GM18519 (cell line): ENCODE measurements at regions not wholly inside any gene's neighbourhood (a gene's known extent, or its start where the extent isn't known, plus 50 kb on each side); places are given as distances from the start of the nearest gene placed in this dataset.

Experiments
- ATAC-seq: cut with Tn5 transposase; IDR thresholded peaks from one replicate; pipeline ENCODE4 v1.9.1; 2021; ENCODE audit warnings: mild to moderate bottlenecking, moderate library complexity; ENCODE audit not compliant: unreplicated experiment, low FRiP score

GRCh38 chr15:60057554-60057953 lies 53.4 kb downstream of the FOXB1 start:
- ATAC-seq: no peak

GRCh38 chr15:60059186-60059585 lies 55.1 kb downstream of the FOXB1 start:
- ATAC-seq: no peak

- no peak for ATAC-seq
Measured at GRCh38 chr15:60061758-60062157, 57.6 kb downstream of the FOXB1 start.

DNA sequence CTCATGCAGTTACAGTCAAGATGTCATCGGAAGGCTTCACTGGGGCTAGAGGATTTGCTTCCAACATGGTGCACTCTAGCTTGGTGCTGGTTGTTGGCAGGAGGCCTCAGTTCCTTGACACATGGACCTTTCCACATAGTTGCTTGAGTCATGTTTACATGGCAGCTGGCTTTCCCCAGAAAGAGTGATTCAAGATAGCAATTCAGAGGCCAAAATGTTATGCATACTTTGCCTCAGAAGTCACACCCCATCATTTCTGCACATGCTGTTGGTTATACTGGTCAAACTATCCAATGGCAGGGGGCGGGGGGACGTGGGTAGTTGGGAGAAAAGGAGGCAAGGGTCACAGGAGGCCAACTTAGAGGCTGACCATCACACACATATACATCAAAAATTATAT lies 58.7 kb downstream of the FOXB1 start:
- no peak for ATAC-seq

DNA sequence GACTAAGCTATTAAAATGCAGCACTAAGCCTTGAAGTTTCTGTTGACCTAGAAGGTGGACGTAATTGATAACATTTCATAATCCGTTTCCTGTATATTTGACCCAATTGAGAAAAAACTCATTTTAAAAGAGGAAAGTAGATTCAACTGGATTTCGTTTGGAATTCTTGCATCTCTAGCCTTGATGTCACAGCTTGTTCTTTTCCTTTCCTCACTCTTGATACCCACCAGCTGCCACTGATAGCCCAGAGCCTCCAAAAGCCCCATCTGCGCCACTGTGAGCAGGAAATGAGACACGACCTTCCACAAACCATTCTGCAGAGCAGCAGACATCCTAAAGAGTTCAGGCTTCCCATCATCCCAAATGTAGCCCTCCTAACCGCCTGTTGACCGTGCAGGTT lies 61.8 kb downstream of the FOXB1 start:
- ATAC-seq: no peak

DNA sequence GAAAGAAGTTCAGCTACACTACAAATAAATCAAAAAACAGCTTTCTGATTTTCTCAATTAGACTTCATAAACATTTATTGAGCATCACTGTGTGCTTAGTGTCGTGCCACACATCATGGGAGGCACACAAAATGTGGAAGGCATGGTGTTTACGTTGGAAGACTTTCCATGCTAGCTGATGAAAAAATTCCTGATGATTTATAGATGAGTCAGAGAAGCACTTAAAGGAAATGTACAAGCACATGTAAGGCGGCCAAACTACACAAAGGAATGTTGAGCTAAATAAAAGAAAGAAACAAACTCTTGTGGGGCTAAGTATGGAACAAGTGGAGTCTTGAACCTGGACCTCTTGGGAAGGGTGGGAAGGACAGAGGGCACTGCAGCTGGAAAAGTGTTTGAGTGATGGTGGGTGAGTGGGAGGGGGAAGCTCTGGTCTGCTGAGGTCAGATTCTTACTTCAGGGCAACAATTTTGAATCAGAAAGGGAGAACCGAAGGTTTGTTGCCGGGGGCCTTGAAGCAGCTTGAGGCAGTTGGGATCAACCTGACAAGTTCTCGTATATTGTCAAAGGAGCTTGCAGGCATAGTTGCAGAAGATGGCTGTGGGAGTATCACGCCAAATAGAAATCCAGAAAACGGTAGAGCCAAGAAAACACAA lies 66.9 kb downstream of the FOXB1 start:
- ATAC-seq: no peak

GRCh38 chr15:60072826-60073465 lies 68.8 kb downstream of the FOXB1 start:
- ATAC-seq: no peak

DNA sequence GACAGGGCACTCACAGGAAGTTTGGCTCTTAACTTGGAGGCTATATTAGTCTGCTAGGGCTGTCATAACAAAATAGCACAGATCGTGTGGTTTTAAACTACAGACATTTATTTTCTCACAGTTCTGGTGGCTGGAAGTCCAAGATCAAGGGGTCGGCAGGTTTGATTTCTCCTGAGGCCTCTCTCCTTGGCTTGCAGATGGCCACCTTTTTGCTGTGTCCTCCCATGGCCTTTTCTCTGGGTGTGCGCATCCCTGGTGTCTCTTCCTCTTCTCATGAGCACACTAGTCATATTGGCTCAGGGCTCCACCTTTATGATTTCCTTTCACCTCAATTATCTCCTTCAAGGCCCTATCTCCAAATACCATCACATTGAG lies 69.3 kb downstream of the FOXB1 start:
- ATAC-seq: no peak

- no peak for ATAC-seq
Measured at GRCh38 chr15:60074181-60074885, 70.2 kb downstream of the FOXB1 start.

- ATAC-seq: no peak
Measured at GRCh38 chr15:60076045-60076444, 71.9 kb downstream of the FOXB1 start.

DNA sequence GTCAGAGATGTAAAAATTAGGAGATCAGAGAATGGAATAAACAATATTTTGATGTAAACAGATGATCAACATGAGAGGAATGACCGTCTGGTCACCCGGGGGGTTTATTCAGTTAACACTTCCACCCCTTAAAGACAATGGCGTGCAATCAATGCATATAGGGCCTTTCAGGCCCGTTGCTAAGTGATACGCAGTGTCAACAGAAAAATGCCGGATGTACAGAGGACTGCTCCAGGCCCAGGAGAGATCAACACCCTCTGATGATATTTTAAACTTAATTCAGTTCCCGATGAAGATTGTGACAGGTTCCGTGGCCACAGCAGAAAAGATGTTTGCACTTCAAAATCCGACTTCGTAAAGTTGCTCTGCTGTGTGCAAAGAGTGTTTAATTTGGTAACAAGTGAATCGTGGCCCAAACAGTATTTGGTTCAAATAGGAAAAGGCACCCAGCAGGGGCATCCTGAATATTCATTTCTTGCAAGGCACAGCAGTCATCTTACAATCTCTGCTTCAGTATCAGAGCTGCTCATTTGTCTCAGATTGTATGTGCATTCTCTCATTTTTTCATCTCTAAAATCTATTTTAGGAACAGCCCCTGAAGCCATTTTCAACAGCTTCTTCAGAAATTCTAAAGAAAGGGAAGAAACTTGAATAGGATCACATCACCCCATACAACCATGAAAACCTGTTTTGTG lies 72.6 kb downstream of the FOXB1 start:
- ATAC-seq: no peak

GRCh38 chr15:60077581-60078359 lies 73.7 kb downstream of the FOXB1 start:
- no peak for ATAC-seq

DNA sequence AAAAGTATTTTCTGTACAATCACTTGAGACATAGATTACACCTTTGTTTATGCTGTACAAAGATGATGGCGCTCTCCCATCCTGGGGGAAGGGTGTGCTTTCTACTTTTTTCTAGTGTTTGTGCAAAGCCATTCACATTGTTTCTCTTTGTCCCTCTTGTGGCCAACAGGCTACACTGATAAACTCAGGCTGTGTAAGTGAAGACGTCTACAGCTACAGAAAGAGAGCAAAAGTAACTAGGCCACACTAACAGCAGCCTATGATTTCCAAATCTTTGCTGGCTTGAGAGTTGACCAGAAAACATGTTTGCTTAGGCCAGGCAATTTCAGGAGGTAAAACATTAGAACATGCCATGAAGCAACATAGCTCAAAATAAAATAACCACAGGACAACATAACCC lies 75.1 kb downstream of the FOXB1 start:
- no peak for ATAC-seq

DNA sequence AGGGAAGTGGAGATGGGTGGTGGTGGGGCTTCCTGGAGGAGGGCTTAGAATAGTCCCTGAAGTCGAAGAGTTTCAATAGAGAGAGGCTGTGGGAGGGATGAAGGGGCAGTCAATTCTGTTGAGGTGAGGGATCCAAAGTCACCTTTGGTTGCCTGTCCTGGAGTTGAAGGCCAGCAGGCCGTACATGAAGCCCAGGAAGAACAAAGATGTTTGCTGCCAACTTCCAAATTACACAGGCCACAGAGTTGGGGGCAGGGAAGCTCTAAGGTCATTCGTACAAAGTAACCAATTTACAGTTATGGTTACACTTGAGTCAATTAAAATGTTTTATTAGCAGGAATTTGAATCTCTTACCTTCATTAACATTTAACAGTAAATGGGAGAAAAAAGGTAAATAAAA lies 77.9 kb downstream of the FOXB1 start:
- no peak for ATAC-seq

DNA sequence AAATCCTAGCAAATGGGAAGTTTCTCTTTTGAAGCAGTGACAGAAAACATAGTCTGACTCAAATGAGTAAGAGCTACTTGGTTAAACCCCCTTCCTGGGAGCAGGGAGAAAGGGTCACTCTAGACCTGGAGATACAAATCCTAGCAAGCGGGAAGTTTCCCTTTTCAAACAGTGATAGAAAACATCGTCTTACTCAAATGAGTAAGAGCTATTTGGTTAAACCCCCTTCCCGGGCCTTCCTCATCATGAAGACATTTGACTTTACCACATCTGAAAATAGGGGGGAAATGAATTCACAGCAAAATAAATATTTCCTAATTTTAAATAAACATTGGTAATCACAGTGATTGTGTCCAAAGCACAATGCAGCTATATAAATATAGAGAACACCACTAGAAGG lies 79.2 kb downstream of the FOXB1 start:
- ATAC-seq: no peak

DNA sequence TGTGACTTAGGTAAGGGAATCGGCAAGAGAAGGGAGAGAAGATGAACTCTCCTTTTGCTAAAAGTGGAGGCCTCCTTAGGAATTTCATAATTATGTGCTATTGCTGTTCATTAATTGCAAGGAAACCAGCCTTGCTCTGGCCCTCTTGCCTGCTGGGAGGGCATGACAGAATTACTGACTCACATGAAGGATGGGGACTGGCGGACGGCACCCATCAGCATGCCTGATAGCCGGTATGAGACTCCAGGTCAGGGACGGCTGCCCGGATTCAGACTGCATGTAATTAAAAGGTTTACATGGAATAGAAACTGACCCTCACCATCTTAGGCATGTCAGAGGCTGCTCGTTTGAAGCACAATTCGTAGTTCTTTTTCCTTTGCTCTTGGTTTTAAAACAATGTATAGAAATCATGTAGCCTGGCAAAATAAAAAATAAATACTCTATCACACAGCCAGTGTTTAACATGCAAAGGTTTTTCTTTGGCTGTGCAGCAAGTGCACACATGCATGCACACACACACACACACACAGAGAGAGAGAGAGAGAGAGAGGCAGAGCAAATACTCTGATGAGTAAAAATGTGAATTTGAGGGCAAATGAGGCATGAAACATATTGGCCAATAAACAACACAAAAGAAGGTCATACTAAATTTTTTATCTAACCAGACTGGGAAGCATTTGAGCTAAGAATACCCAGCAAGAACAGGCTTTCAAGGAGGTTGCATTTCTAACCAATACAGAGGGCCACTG lies 82.7 kb downstream of the FOXB1 start:
- no peak for ATAC-seq

GRCh38 chr15:60087561-60087960 lies 83.5 kb downstream of the FOXB1 start:
- no peak for ATAC-seq

DNA sequence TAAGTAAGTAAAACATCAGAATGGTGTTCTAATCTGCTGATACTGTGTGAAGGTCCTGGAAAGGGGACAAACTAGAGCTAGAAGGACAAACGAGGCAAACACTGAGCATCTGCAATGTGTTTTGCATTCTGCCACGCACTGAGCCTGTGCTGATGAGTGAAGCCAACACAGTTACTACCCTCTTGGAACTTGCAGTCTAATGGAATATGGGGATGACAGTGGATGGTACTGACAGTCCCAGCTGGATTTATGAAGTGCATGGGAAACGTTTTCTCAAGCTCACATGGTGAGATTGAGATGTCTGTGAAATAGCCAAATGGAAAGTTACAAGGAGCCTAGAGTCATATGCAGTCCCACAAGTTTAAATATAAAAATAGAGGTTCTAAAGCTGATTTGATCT lies 86.6 kb downstream of the FOXB1 start:
- ATAC-seq: no peak

DNA sequence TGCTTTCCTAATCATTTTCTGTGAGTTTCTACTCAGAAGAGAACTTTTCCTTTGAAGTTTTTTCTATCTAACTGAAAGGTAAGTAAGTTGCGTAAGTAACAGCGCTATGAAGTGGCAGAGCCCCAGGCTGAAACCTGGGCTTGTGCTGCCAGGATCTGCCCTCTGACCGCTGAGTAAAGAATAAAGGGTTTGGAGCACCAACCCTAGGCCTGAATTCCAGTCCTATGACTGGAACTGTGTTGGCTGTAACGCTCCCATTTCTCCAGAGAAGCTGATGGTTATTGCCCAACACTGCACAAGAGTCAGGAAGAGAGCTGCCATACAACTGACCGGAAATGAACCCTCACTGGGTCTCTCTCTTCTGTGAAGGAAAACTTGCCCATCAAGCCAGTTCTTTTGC lies 87.0 kb downstream of the FOXB1 start:
- ATAC-seq: no peak

- ATAC-seq: no peak
Measured at GRCh38 chr15:60091911-60092310, 87.8 kb downstream of the FOXB1 start.
